HuH-7.5 (cell line): ENCODE measurements at regions not wholly inside any gene's neighbourhood (a gene's known extent, or its start where the extent isn't known, plus 50 kb on each side); places are given as distances from the start of the nearest gene placed in this dataset.
"Not testable (repeated sequence)": the region's sequence is repeated elsewhere in the genome, so short reads cannot be mapped to it uniquely, and the experiment has no call there.

Experiments
- DNase-seq: peaks from one replicate; pipeline ENCODE4 v3.0.0; 2011; ENCODE audit warnings: low spot score

DNA sequence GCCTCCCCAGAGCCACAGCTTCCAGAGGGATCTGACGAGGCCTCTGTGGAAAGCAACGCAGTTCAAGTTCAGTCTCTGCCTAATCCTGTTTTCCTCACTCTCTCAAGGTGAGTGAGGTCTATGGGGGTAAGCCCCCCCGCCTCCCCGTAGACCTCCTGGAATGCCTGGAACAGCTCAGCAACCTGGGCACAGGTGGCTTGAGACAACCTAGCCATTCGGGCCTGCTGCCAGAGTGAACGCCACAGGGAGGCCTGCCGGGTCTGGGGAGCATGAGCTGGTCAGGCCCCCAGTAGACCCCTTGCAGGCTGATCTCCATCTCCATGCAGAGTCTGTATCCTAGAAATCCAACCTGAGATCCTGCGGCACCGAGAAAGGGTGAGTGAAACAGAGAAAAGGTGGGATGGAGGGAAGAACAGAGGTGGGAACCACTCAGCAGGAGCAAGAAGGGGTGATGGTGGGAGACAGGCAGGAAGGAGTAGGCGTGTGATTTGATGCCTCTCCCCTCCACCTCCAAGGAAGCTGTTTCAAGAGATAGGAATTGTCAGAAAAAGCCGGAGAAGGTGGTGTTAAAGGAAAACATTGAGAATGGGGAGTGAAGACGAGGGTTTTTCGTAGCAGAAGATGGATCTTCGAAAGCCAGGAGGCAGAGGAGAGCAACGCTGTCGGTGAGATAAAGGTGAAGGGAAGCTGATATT lies 123.1 kb upstream of the PRMT8 start:
- no peak for DNase-seq

DNA sequence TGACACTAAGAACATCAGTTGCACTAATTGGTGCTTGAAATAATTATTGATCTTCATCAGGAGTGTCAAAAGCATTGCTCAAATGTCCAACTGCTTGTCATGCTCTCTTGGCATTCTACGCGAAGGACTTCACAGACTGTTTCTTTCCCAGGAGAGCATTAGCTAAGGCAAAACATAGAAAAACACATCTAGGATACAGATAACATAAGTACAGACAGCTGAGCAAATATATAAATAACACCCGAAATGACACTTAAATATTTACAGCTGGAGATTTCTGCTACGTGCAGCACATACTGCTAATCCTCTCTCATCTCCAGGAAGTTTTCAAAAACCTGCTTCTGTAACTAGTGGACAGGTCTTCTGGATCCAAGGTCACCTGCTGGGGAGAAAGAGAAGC lies 120.0 kb upstream of the PRMT8 start:
- no peak for DNase-seq

DNA sequence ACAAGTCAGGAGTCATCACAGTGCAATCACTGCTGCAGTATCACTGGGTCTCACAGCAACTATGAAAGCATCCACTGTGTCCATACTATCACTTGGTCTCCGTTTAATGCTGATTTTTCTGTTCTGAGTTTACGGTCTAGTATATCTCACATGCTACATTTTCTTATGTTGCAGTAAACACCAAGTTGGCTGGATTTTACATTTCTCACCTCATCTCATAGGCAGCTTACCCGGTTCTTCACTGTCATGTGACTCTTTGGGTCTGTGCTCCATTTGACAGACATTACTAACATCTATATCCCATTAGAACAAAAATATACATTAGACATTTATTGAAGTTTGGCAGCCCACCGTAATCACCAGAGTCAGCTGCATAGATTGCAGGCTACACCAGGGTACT lies 115.7 kb upstream of the PRMT8 start:
- DNase-seq: no peak

DNA sequence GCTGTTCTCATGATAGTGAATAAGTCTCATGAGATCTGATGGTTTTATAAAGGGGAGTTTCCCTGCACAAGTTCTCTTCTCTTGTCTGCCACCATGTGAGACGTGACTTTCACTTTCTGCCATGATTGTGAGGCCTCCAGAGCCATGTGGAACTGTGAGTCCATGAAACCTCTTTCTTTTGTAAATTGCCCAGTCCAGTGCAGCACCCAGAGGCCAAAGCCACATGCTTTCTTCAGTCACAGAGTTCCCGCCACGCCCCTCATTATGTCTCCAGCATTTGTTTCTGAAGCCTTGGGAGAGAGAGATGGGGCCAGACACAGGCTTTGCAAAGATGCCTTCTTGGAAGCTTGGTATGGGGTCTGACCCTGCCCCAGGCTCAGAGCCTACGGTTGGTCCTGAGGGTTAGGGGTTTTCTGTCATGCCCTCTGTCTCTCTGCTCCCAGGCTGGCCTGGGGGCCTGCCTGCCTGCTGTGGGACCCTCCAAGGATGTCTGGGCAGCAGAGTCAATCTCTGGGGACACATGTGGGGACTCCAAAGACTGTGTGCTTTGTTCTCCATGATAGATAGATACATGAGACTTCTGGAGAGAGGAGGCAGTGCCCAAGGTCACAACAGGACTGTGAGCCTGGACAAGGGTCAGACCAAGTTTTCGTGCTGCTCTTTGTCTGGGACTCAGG lies 114.1 kb upstream of the PRMT8 start:
- no peak for DNase-seq

DNA sequence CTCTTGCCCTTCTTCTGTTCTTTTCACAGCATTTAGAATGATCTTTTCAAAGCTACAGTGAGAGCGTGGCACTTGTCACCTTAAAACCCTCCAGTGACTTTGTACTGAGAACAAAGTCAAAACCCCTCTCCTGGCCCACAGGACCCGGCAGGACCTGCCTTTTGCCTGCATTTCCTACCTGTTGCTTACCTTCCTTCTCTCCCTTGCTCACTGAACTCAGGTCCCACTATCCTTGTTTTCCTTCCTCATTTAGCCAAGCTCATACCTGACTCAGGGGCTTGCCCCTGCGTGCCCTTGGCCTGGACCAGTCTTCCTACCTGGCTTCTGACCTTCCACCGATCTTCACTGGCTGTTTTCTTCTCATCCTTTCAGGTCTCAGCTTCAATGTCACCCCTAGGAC lies 112.3 kb upstream of the PRMT8 start:
- DNase-seq: no peak

DNA sequence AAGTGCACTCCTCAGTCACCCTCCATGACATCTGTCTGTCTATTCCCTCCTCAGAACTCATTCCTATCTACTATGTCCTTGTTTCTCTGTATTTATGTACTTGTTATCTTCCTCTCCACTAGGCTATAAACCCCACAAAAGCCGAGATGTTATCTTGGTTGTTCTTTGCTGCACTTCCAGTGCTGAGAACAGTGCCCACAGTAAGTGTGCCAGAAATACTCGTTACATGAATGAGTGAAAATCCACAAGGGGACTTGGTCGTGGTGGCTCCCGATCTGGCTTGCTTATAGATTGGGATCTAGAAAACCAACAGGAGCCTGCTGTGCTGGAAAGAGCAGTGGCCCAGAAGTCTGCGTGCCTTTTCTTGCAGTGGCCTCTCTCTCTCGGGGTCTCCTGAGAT lies 111.9 kb upstream of the PRMT8 start:
- no peak for DNase-seq

DNA sequence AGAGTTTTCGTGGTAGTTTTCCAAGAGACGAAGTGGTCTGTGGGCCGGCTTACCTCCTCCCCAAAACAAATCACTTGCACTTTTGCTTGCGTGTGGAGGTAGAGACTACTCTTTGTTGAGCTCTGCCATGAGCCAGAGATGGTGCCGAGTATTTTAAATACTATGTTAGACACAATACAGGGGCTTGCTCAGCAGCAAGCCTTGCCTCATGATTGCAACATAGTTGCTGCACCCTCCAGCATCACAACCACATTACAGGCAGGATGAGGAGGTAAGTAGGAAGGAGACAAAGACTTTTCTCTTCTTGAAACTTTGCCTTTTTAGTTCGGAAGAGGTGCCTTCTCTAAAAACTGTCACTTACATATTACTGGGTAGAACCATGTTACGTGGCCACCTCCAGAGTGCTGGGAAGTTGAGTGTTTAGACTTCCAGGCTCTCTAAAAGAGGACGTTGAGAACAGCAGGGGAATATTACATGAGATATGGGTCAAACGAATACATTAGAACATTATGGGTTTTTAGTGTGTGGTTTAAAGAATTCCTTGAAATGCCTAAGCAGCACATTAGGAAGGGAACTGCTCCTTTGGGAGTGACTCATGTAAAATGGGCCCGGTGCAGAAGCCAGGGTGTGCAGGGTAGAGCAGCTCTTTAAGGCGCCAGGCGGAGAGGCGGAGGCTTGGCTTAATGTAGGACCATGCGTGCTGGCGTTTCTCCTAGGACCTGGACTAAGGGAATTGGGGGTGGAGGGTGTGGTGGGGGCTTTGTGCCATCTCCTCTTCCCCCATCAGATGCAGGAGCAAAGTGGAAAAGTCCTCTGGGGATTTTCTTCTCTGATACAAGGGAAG lies 110.6 kb upstream of the PRMT8 start:
- no peak for DNase-seq

DNA sequence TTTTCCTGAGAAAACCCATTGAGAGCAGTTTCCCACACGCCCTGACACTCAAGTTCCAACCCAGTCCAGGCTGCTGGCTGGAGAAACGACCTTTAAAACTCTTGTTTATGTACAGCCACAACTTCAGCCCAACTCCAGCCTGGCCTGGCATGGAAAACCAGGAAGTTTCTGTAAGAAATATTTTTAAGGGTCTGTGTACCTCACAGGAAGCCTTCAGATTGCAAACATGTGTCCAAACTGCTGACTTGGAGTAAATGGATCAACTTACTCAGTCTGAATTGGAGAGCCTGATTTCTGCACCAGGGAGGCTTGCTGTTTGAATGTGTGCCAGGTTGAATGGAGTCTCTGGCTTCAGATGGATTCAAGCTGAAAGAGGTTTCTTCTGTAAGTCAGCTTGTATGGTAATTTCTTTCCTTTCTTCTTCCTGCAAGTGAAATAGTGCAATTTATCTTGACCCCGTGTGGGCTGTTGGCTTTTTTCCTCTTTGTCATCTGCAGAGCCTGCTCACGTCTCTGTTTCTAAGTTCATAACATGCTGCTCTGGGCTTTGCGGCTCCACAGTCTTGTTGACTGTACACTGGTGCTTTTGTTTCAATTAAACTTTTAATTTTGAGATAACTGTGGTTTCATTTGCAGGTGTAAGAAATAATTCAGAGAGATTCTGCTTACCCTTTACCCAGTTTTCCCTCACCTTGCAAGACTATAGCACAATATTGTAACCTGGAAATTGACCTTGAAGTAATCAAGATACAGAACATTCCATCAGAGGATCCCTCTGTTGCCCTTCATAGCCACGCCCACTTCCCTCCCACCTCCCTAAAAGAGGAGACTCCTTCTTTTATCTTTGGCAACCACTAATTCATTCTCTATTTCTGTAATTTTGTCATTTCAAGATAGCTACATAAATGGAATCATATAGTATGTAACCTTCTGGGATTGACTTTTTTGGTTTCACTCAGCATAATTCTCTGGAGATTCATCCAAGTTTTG lies 109.7 kb upstream of the PRMT8 start:
- no peak for DNase-seq

DNA sequence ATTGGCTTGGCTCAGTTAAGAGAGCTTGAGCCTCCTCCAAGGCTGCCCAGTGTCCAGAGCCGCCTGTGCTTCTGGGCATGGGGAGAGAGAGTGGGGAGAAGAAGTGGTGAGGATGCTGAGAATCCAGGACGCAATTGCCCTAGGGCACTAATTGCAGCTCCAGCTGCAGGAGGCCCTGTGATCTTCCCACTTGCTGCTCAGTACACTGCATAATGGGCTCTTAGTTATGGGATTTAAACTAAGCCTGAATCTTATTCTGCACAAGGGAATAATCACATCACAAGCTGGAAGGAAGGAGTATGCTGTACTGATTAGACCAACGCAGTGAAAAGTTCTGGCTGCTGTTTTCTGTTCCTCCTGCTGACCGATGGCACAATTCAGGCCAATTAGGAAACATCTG lies 101.0 kb upstream of the PRMT8 start:
- no peak for DNase-seq

DNA sequence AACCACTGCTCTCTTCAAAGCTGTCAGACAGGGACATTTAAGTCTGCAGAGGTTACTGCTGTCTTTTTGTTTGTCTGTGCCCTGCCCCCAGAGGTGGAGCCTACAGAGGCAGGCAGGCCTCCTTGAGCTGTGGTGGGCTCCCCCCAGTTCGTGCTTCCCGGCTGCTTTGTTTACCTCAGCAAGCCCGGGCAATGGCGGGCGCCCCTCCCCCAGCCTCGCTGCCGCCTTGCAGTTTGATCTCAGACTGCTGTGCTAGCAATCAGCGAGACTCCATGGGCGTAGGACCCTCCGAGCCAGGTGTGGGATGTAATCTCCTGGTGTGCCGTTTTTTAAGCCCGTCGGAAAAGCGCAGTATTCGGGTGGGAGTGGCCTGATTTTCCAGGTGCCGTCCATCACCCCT lies 93.4 kb upstream of the PRMT8 start:
- not testable (repeated sequence) for DNase-seq

DNA sequence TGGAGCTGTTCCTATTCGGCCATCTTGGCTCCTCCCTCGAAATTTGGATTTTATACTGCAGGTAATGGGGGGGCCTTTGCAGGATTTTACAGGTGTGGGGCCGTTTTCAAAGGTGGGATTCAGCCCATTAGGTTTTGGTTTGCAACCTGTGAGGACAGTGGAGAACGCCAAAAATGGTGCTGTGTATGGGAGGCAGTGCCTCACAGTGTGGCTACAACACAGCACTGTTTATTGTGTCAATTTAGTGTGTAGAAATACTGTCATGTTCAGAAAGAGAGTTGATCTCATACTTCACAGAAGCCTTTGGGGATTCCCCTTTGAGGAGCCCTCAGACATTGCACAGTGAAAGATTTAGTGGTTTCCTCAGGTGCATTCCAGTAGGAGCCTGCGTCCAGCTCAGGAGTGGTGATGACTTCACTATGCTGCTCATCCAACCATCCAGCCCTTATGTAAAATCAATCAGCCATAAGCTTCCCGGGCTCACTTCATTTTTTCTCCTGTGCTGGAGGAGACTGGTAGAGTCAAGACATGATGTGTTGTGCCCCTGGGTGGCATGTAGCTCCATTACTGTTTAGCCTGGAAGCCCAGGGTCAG lies 92.7 kb upstream of the PRMT8 start:
- no peak for DNase-seq

DNA sequence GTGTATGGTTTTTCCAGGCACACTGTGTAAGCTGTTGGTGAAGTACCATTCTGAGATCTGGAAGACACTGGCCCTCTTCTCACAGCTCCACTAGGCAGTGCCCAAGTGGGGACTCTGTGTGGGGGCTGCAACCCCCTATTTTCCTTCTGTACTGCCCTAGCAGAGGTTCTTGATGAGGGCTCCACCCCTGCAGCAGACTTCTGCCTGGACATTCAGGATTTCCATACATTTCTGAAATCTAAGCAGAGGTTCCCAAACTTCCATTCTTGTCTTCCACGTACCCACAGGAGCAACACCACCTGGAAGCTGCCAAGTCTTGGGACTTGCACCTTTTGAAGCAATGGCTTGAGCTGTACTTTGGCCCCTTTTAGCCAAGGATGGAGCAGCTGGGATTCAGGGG lies 85.2 kb upstream of the PRMT8 start:
- no peak for DNase-seq

DNA sequence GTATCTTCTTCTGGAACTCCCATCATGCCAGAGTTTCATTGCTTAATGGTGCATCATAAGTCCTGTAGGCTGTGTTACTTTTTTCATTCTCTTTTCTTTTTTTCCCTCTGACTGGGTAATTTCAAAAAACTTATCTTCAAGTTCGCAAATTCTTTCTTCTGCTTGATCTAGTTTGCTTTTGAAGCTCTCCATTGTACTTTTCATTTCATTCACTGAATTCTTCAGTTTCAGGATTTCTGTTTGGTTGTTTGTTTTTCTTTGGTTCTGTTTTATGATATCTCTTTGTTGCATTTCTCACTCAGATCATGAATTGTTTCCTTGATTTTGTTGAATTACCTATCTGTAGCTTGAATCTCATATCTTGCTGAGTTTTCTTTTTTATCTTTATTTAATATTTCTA lies 83.3 kb upstream of the PRMT8 start:
- no peak for DNase-seq

DNA sequence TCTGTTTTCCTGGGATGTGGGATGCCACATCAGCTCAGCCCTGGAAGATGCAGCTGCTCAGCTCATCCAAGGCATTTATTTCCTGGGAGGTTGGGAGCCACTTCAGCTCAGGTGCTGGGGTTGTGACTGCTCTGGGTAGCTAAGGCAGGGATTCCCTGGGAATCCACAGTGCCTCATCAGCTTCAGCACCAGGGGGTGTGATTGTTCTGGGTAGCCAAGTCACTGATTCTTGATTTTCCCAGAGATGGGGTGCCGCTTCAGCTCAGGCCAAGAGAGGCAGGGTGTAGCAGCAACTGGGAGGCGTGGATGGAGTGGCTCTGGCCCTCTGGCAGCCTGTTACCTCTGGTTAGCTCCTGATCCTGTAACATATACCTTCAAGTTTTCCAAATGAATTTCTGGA lies 81.3 kb upstream of the PRMT8 start:
- no peak for DNase-seq

DNA sequence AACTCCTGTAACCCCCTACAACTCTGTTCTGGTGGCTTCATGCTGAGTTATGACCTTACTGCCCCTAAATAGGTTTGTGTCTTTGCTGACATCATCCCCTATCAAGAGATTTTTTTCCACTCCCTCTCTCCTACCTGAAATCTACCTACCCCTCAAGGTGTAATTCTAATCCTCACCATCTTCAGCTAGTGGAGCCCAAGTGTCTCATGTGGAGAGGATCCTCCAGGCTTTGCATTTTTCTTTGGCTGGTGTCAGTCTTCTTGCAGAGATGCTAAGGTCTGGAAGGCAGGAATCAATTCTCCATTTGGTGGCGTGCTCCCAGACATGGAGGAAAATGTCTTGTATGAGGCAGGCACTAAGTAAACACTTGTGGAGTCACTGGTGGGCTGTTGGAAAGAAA lies 74.8 kb upstream of the PRMT8 start:
- no peak for DNase-seq

DNA sequence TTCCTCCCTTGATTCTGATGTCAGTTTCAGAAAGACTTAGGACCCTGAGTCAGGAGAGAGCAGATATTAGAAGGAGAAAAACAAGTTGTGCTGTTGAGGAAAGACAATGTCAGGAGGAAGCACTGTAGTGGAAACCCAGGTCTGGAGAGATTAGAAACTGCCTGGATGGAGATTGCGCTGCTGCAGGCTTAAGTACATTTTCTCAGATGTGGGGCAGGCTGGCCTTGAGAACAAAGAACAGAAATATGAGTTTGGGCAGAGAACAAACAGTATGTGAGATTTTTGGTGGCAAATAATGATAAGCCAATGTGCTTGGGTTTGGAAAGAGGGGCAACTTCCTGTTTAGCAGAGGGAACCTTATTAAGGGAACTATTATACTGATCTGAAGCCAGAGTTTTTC lies 74.3 kb upstream of the PRMT8 start:
- no peak for DNase-seq

DNA sequence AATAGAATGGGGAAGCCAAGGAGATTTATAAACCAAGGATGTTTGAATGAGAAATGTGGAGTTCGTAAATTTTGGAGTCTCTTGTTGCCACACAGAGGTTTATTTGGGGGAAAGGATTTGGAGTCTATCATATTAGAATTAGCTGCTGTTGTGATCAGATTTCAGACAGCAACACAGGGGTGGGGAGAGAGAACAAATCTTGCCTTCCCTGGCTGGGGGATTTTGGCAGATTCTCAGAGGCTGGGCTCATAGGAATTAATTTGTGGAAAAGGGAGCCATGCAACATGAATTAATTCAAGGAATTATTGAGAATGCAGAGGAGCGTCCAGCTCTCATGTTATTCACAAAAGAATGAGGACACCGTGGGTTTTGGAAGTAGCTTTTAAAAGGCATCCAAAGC lies 73.9 kb upstream of the PRMT8 start:
- DNase-seq: no peak

DNA sequence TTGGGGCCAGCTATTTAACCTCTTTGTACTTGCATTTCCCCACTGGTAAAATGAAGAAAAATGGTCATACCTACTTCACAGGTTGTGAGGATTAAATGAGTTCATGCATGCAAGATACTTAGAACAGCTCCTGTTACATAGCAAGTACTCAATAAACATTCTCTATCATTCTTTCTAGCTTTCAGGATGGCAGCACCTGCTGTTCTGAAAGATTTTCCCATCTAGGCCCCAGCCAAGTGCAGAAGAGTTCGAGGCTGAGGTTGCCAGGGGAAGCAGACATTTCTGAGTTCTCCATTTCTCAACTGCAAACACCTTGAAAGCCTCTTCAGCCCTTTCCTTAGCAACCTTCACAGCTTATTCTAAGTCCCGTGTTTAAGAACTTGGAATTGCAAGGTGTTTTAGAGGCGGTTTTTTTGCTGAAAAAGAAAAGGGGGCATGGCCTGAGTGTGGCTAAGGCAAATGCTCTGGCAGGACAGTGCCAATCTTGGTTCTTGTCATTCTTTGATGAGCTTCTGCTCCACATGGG lies 73.0 kb upstream of the PRMT8 start:
- DNase-seq: no peak

DNA sequence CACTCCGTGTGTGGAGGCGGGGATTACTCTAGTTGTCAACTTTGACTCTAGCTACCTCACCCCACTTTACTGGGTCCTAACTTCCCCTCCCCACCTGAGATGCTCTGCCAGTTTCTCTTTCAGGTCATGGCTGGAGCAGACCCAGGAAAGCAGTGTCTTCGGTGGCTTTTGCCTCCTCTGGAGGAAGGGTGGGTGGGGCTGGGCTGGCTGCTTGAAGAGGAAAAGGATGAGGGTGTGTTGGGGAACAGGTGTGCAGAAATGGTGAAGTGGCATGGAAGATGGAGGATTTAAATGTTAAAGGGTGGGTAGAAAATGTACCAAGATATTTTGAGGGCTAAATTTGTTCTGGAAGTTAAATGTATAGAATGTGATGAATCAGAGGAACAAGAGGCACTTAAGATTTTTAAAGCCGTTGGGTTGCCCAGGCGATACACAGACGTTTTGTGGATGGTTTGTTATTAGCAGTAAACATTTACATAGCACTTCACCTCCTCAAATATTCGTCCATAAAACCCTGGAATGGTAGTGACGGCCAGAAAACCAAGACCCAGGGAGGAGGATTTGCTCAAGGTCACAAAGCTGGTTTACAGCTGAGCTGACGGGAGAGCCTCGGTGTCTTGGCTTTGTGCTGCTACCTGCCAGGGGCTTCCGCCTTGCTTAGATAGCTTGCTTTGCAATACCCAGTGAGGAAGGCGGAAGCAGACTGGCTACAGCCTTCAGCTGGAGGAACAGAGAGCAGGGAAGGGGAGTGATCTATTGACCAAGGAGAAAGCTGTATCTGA lies 72.2 kb upstream of the PRMT8 start:
- DNase-seq: no peak

DNA sequence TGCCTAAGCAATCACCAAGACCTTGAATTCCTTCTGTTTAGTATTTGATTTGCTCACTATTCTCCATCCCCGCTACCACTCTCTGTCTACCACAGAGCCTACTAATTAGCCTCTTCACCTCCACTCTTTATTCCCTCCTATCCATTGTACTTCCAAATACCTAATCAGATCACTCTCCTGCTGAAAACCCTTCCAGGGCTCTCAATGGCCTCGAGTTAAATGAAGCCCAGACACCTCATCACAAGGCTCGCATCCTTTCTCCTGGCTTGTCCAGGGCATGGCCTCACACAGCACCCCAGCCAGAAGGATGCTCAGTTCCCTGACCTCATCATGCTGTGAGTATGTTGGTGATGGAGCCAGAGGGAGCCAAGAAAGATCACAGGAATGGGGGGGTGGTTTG lies 71.4 kb upstream of the PRMT8 start:
- DNase-seq: no peak

DNA sequence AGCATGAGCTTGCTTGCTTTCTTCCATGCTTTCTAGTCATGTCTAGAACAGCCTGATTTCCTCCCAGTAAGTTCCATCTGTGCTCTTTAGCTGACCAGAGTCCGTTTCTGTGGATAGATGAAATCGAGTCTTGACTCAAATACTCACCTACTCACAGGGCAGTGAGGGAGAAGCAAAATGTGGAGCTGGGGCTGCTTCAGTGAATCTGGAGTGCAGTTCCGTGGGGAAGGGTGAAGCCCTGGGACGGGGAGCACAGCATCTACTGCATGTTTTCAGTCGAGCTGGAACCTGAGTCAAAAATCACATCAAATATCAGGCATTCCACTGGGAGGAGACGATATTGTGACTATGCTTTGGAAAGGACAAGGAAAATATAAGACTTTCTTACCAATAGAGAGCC lies 70.3 kb upstream of the PRMT8 start:
- DNase-seq: no peak
